BLaER1 treated with 17β-estradiol and CSF1 and Interleukin-3, amounts not matched to agents 10 nM and 100 nM (cell line): ENCODE measurements at regions not wholly inside any gene's neighbourhood (a gene's known extent, or its start where the extent isn't known, plus 50 kb on each side); places are given as distances from the start of the nearest gene placed in this dataset.

ENCODE experiments used
- H3K27ac ChIP-seq, 11 experiments: shearing (Covaris generic); formaldehyde crosslinking; 2 replicates each; pipeline ENCODE4 v1.8.1; 2022
- H3K27me3 ChIP-seq, 11 experiments: shearing (Covaris generic); formaldehyde crosslinking; 2 replicates each; pipeline ENCODE4 v1.8.1; 2022
- H3K36me3 ChIP-seq, 11 experiments: shearing (Covaris generic); formaldehyde crosslinking; 2 replicates each; pipeline ENCODE4 v1.8.1; 2022
- H3K4me1 ChIP-seq, 10 experiments: shearing (Covaris generic); formaldehyde crosslinking; 2 replicates each; pipeline ENCODE4 v1.8.1; 2022
- H3K4me2 ChIP-seq, 11 experiments: shearing (Covaris generic); formaldehyde crosslinking; 2 replicates each; pipeline ENCODE4 v1.8.1; 2022
- H3K4me3 ChIP-seq, 10 experiments: shearing (Covaris generic); formaldehyde crosslinking; 2 replicates each; pipeline ENCODE4 v1.8.1; 2022
- H3K9ac ChIP-seq, 11 experiments: shearing (Covaris generic); formaldehyde crosslinking; 2 replicates each; pipeline ENCODE4 v1.8.1; 2022
- H3K9me3 ChIP-seq, 11 experiments: shearing (Covaris generic); formaldehyde crosslinking; replicated peaks in 1 of 11; 2 replicates each; pipeline ENCODE4 v1.8.1; 2022
- H4K20me1 ChIP-seq, 11 experiments: shearing (Covaris generic); formaldehyde crosslinking; 2 replicates each; pipeline ENCODE4 v1.8.1; 2022
- Cebpa-rat ChIP-seq, 11 experiments: shearing (Covaris generic); IDR thresholded peaks; 2 replicates each; pipeline ENCODE4 v1.8.1; 2022

- peaks cover 0 to 12% (median 0%) of the 10 kb centered on the region in 11 experiments; a peak in 2 of 22 replicates for H4K20me1 ChIP-seq
- no peak overlapping the region for H3K9ac ChIP-seq
- no peaks in the 10 kb centered on the region for H3K9me3 ChIP-seq
- no peaks in the 10 kb centered on the region for H3K36me3 ChIP-seq
- no peak overlapping the region for H3K4me3 ChIP-seq
- H3K27me3 ChIP-seq, result peaks cover 0 to 29% (median 0%) of the 10 kb centered on the region in 11 experiments; a peak in 9 of 22 replicates
- peaks cover 16 to 34% (median 26%) of the 10 kb centered on the region in 10 experiments; a peak in 18 of 20 replicates for H3K4me1 ChIP-seq
- no peak for TF ChIP-seq Cebpa-rat (IDR thresholded peaks at IDR 0.05)
- no peak overlapping the region for H3K27ac ChIP-seq
- peak overlapping the region; percentile 3 to 76 (median 61); a peak in 20 of 22 replicates for H3K4me2 ChIP-seq
Observed at GRCh38 chr13:111515635-111516034, 195.2 kb downstream of the TEX29 start.

- H3K9me3 ChIP-seq, result no peaks in the 10 kb centered on the region
- H3K36me3 ChIP-seq, result no peaks in the 10 kb centered on the region
- no peak overlapping the region for H3K27ac ChIP-seq
- H3K4me3 ChIP-seq, result no peak overlapping the region
- 0 out of 22 replicates have a peak overlapping the region, but pooled peaks of 2 of the 11 experiments have one; percentile 13 to 40 for H3K9ac ChIP-seq
- TF ChIP-seq Cebpa-rat (IDR thresholded peaks at IDR 0.05), result no peak
- peaks cover 0 to 29% (median 0%) of the 10 kb centered on the region in 11 experiments; a peak in 9 of 22 replicates for H3K27me3 ChIP-seq
- H3K4me1 ChIP-seq, result peaks cover 16 to 34% (median 26%) of the 10 kb centered on the region in 10 experiments; a peak in 18 of 20 replicates
- peak overlapping the region; percentile 24 to 76 (median 61) for H3K4me2 ChIP-seq
- H4K20me1 ChIP-seq, result peaks cover 0 to 20% (median 0%) of the 10 kb centered on the region in 11 experiments; a peak in 2 of 22 replicates
Observed at GRCh38 chr13:111516712-111517640, 196.5 kb downstream of the TEX29 start.

- Histone ChIP-seq H4K20me1 (peaks cover 0 to 20% (median 0%) of the 10 kb centered on the region in 11 experiments; a peak in 2 of 22 replicates), H3K9ac (0 out of 22 replicates have a peak overlapping the region, but pooled peaks of 1 of the 11 experiments have one; percentile 13), H3K4me1 (peaks cover 16 to 34% (median 26%) of the 10 kb centered on the region in 10 experiments; a peak in 18 of 20 replicates), H3K4me2 (peak overlapping the region in 10 of 11 experiments; percentile 24 to 76 (median 66); a peak in 18 of 22 replicates), H3K4me3 (no peak overlapping the region), H3K36me3 (no peaks in the 10 kb centered on the region), H3K27me3 (peaks cover 0 to 29% (median 0%) of the 10 kb centered on the region in 11 experiments; a peak in 9 of 22 replicates), H3K27ac (no peak overlapping the region), H3K9me3 (no peaks in the 10 kb centered on the region)
- no peak for TF ChIP-seq Cebpa-rat (IDR thresholded peaks at IDR 0.05)
Observed at GRCh38 chr13:111517641-111518010, 197.2 kb downstream of the TEX29 start.

GRCh38 chr13:111518161-111518792, 197.8 kb downstream of the TEX29 start:
- no peaks in the 10 kb centered on the region for H3K9me3 ChIP-seq
- no peak overlapping the region for H3K9ac ChIP-seq
- peaks cover 0 to 20% (median 0%) of the 10 kb centered on the region in 11 experiments; a peak in 2 of 22 replicates for H4K20me1 ChIP-seq
- peaks cover 0 to 29% (median 0%) of the 10 kb centered on the region in 11 experiments; a peak in 9 of 22 replicates for H3K27me3 ChIP-seq
- no peak overlapping the region for H3K4me3 ChIP-seq
- peaks cover 16 to 34% (median 26%) of the 10 kb centered on the region in 10 experiments; a peak in 18 of 20 replicates for H3K4me1 ChIP-seq
- no peak overlapping the region for H3K4me2 ChIP-seq
- no peak for TF ChIP-seq Cebpa-rat (IDR thresholded peaks at IDR 0.05)
- no peaks in the 10 kb centered on the region for H3K36me3 ChIP-seq
- H3K27ac ChIP-seq, result no peak overlapping the region

- no peak overlapping the region for H3K4me3 ChIP-seq
- no peak overlapping the region for H3K4me2 ChIP-seq
- H3K4me1 ChIP-seq, result peaks cover 16 to 34% (median 26%) of the 10 kb centered on the region in 10 experiments; a peak in 18 of 20 replicates
- no peaks in the 10 kb centered on the region for H3K9me3 ChIP-seq
- TF ChIP-seq Cebpa-rat (IDR thresholded peaks at IDR 0.05), result no peak
- H3K27me3 ChIP-seq, result peaks cover 0 to 29% (median 0%) of the 10 kb centered on the region in 11 experiments; a peak in 9 of 22 replicates
- H4K20me1 ChIP-seq, result peaks cover 0 to 20% (median 0%) of the 10 kb centered on the region in 11 experiments; a peak in 3 of 22 replicates
- H3K27ac ChIP-seq, result no peak overlapping the region
- H3K36me3 ChIP-seq, result no peaks in the 10 kb centered on the region
- no peak overlapping the region for H3K9ac ChIP-seq
Observed at GRCh38 chr13:111519041-111519440, 198.6 kb downstream of the TEX29 start.

GRCh38 chr13:111519490-111520170, 199.2 kb downstream of the TEX29 start:
- Histone ChIP-seq H3K27ac (no peak overlapping the region), H4K20me1 (peaks cover 0 to 20% (median 0%) of the 10 kb centered on the region in 11 experiments; a peak in 3 of 22 replicates), H3K36me3 (no peaks in the 10 kb centered on the region), H3K4me2 (no peak overlapping the region), H3K4me3 (no peak overlapping the region), H3K27me3 (peaks cover 0 to 28% (median 0%) of the 10 kb centered on the region in 11 experiments; a peak in 9 of 22 replicates), H3K9me3 (no peaks in the 10 kb centered on the region), H3K9ac (no peak overlapping the region), H3K4me1 (peaks cover 16 to 30% (median 26%) of the 10 kb centered on the region in 10 experiments; a peak in 18 of 20 replicates)
- TF ChIP-seq Cebpa-rat (IDR thresholded peaks at IDR 0.05), result no peak

- TF ChIP-seq Cebpa-rat (IDR thresholded peaks at IDR 0.05), result no peak
- H3K4me2 ChIP-seq, result no peak overlapping the region
- H4K20me1 ChIP-seq, result peaks cover 0 to 20% (median 0%) of the 10 kb centered on the region in 11 experiments; a peak in 3 of 22 replicates
- H3K27ac ChIP-seq, result no peak overlapping the region
- no peak overlapping the region for H3K9ac ChIP-seq
- peaks cover 11 to 16% (median 15%) of the 10 kb centered on the region in 10 experiments; a peak in 18 of 20 replicates for H3K4me1 ChIP-seq
- peaks cover 0 to 14% (median 0%) of the 10 kb centered on the region in 11 experiments; a peak in 5 of 22 replicates for H3K27me3 ChIP-seq
- H3K9me3 ChIP-seq, result no peaks in the 10 kb centered on the region
- no peaks in the 10 kb centered on the region for H3K36me3 ChIP-seq
- H3K4me3 ChIP-seq, result no peak overlapping the region
Observed at GRCh38 chr13:111521030-111521429, 200.6 kb downstream of the TEX29 start.

GRCh38 chr13:111521691-111522229, 201.3 kb downstream of the TEX29 start:
- no peak overlapping the region for H3K4me3 ChIP-seq
- H3K9me3 ChIP-seq, result no peaks in the 10 kb centered on the region
- TF ChIP-seq Cebpa-rat (IDR thresholded peaks at IDR 0.05), result no peak
- peak overlapping the region in 1 of 11 experiments; percentile 40; a peak in 2 of 22 replicates for H3K4me2 ChIP-seq
- no peak overlapping the region for H3K9ac ChIP-seq
- H3K27me3 ChIP-seq, result peaks cover 0 to 7% (median 0%) of the 10 kb centered on the region in 11 experiments; a peak in 3 of 22 replicates
- peaks cover 0 to 20% (median 0%) of the 10 kb centered on the region in 11 experiments; a peak in 3 of 22 replicates for H4K20me1 ChIP-seq
- H3K4me1 ChIP-seq, result peaks cover 7 to 9% (median 8%) of the 10 kb centered on the region in 10 experiments; a peak in 17 of 20 replicates
- no peak overlapping the region for H3K27ac ChIP-seq
- no peaks in the 10 kb centered on the region for H3K36me3 ChIP-seq
